ENCODE measurements at regions not wholly inside any gene's neighbourhood (a gene's known extent, or its start where the extent isn't known, plus 50 kb on each side); places are given as distances from the start of the nearest gene placed in this dataset.

DNA sequence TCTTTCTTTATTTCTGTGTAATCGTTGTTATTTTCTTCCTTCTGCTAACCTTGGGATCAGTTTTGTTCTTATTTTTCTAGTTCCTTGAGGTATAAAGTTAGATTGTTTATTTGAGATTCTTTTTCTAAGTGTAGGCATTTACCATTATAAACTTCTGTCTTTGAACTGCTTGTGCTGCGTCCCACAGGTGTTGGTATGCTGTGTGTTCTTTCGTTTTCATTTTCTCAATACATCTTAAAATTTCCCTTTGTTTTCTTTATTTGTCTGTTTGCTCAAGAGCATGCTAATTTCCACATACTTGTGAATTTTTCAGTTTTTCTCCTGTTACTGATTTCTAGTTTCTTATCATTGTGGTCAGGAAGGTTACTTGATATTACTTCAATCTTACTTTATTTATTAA, 873.8 kb upstream of the GCFC2 start:
- no peak overlapping the region for H3K27ac ChIP-seq
- TF ChIP-seq ZFX (IDR thresholded peaks at IDR 0.05; ENCODE audit: borderline replicate concordance), result no peak
- TF ChIP-seq CTCF (IDR thresholded peaks at IDR 0.05), result no peak

- no peak overlapping the region for H3K27ac ChIP-seq
- TF ChIP-seq CTCF (IDR thresholded peaks at IDR 0.05) (no peak), ZFX (IDR thresholded peaks at IDR 0.05; ENCODE audit: borderline replicate concordance) (no peak)
Observed at GRCh38 chr2:76579911-76580310, 869.2 kb upstream of the GCFC2 start.

GRCh38 chr2:76572981-76573380, 862.3 kb upstream of the GCFC2 start:
- TF ChIP-seq CTCF (IDR thresholded peaks at IDR 0.05) (no peak), ZFX (IDR thresholded peaks at IDR 0.05; ENCODE audit: borderline replicate concordance) (no peak)
- no peak overlapping the region for H3K27ac ChIP-seq

GRCh38 chr2:76569819-76570218, 859.1 kb upstream of the GCFC2 start:
- H3K27ac ChIP-seq, result no peak overlapping the region
- TF ChIP-seq CTCF (IDR thresholded peaks at IDR 0.05), result no peak
- no peak for TF ChIP-seq ZFX (IDR thresholded peaks at IDR 0.05; ENCODE audit: borderline replicate concordance)

GRCh38 chr2:76567478-76567877, 856.8 kb upstream of the GCFC2 start:
- TF ChIP-seq ZFX (IDR thresholded peaks at IDR 0.05; ENCODE audit: borderline replicate concordance) (no peak), CTCF (IDR thresholded peaks at IDR 0.05) (no peak)
- H3K27ac ChIP-seq, result no peak overlapping the region

DNA sequence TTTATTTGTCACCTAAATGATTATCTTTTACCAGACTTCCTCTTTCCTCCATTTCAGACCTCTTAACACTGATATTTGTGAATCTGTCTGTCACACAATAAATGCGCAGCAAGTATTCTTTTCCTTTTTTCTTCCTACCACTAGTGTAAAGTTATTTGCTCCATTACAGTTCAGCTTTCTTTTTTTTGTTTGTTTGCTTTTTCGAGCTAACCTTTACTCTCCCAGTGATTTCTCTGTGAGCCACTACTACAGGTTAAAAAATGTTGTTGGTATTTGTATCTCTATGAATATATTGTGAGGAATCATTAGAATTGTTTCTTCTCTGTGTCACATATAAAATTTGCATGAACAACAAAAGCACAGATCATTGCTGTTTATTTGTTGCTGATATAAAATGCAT, 854.0 kb upstream of the GCFC2 start:
- TF ChIP-seq ZFX (IDR thresholded peaks at IDR 0.05; ENCODE audit: borderline replicate concordance) (no peak), CTCF (IDR thresholded peaks at IDR 0.05) (no peak)
- H3K27ac ChIP-seq, result no peak overlapping the region

- H3K27ac ChIP-seq, result no peak overlapping the region
- TF ChIP-seq ZFX (IDR thresholded peaks at IDR 0.05; ENCODE audit: borderline replicate concordance) (no peak), CTCF (IDR thresholded peaks at IDR 0.05) (no peak)
Observed at GRCh38 chr2:76563730-76564129, 853.0 kb upstream of the GCFC2 start.
